ENCODE measurements at regions not wholly inside any gene's neighbourhood (a gene's known extent, or its start where the extent isn't known, plus 50 kb on each side); places are given as distances from the start of the nearest gene placed in this dataset.

DNA sequence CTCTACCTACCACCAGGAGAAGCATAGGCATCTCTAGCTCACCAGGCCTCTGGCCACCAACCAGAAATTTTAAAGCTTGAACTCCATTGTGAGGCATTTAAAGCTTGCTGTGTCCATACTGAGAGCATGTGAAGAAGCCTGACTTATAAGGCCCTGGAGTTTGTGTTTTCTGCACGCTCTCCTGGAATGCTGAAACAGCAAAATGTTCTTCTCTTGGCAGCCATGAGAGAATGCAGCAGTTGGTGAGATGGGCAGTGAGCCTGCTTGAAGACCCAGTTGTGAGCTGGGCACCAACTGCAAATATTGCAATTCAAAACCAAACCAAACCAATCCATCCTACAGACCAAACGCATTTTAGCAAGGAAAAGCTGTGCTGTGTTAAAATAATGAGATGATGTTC, 170.0 kb upstream of the IVNS1ABP start:
- H3K27ac ChIP-seq (replicated peaks) = no peak overlapping the region
- no peak for DNase-seq (ENCODE audit: low read depth in 1 of 2, low spot score in 1 of 2)
- H3K27me3 ChIP-seq (ENCODE audit: insufficient read depth, poor library complexity, severe bottlenecking) = no peaks in the 10 kb centered on the region
- no peak overlapping the region for H3K4me3 ChIP-seq (replicated peaks; ENCODE audit: insufficient read depth, low read length)
- TF ChIP-seq POLR2AphosphoS5 (IDR thresholded peaks at IDR 0.05; ENCODE audit: low read depth) (no peak), SPI1 (IDR thresholded peaks at IDR 0.05; ENCODE audit: borderline replicate concordance, low read depth) (no peak), GABPA (IDR thresholded peaks at IDR 0.05; ENCODE audit: low read depth) (no peak)
- TF ChIP-seq, protein P1, sequence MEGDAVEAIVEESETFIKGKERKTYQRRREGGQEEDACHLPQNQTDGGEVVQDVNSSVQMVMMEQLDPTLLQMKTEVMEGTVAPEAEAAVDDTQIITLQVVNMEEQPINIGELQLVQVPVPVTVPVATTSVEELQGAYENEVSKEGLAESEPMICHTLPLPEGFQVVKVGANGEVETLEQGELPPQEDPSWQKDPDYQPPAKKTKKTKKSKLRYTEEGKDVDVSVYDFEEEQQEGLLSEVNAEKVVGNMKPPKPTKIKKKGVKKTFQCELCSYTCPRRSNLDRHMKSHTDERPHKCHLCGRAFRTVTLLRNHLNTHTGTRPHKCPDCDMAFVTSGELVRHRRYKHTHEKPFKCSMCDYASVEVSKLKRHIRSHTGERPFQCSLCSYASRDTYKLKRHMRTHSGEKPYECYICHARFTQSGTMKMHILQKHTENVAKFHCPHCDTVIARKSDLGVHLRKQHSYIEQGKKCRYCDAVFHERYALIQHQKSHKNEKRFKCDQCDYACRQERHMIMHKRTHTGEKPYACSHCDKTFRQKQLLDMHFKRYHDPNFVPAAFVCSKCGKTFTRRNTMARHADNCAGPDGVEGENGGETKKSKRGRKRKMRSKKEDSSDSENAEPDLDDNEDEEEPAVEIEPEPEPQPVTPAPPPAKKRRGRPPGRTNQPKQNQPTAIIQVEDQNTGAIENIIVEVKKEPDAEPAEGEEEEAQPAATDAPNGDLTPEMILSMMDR (IDR thresholded peaks at IDR 0.05; ENCODE audit: insufficient read depth, low read length) = no peak
- TF ChIP-seq, protein P2, sequence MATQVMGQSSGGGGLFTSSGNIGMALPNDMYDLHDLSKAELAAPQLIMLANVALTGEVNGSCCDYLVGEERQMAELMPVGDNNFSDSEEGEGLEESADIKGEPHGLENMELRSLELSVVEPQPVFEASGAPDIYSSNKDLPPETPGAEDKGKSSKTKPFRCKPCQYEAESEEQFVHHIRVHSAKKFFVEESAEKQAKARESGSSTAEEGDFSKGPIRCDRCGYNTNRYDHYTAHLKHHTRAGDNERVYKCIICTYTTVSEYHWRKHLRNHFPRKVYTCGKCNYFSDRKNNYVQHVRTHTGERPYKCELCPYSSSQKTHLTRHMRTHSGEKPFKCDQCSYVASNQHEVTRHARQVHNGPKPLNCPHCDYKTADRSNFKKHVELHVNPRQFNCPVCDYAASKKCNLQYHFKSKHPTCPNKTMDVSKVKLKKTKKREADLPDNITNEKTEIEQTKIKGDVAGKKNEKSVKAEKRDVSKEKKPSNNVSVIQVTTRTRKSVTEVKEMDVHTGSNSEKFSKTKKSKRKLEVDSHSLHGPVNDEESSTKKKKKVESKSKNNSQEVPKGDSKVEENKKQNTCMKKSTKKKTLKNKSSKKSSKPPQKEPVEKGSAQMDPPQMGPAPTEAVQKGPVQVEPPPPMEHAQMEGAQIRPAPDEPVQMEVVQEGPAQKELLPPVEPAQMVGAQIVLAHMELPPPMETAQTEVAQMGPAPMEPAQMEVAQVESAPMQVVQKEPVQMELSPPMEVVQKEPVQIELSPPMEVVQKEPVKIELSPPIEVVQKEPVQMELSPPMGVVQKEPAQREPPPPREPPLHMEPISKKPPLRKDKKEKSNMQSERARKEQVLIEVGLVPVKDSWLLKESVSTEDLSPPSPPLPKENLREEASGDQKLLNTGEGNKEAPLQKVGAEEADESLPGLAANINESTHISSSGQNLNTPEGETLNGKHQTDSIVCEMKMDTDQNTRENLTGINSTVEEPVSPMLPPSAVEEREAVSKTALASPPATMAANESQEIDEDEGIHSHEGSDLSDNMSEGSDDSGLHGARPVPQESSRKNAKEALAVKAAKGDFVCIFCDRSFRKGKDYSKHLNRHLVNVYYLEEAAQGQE (IDR thresholded peaks at IDR 0.05; ENCODE audit: insufficient replicate concordance, low read depth) = no peak

DNA sequence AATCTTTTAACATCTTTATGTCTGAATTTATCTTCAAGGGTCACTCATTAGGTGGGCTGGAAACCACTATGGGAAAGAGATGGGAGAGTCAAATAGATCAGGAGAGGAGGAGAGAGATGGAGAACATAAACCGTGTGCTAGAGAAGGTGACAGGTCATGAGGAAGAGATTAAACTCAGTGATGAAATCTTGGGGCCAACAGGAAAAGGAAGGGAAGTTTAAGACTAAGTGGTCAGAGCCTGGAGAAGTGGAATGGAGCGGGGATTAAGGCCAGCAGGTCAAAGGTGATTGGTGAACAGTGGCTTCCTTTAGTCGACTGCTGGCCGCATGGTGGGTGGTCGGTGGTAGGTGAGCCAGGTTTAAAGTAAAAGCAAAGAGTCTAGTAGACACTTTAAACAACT, 169.3 kb upstream of the IVNS1ABP start:
- Histone ChIP-seq H3K27ac (replicated peaks) (no peak overlapping the region), H3K4me3 (replicated peaks; ENCODE audit: insufficient read depth, low read length) (no peak overlapping the region), H3K27me3 (ENCODE audit: insufficient read depth, poor library complexity, severe bottlenecking) (no peaks in the 10 kb centered on the region)
- DNase-seq (ENCODE audit: low read depth in 1 of 2, low spot score in 1 of 2) = peak in 1 of 2 experiments; percentile 13
- TF ChIP-seq, protein P2 (IDR thresholded peaks at IDR 0.05; ENCODE audit: insufficient replicate concordance, low read depth) = no peak
- no peak for TF ChIP-seq GABPA (IDR thresholded peaks at IDR 0.05; ENCODE audit: low read depth)
- no peak for TF ChIP-seq POLR2AphosphoS5 (IDR thresholded peaks at IDR 0.05; ENCODE audit: low read depth)
- TF ChIP-seq, protein P1 (IDR thresholded peaks at IDR 0.05; ENCODE audit: insufficient read depth, low read length) = no peak
- TF ChIP-seq SPI1 (IDR thresholded peaks at IDR 0.05; ENCODE audit: borderline replicate concordance, low read depth) = no peak

DNA sequence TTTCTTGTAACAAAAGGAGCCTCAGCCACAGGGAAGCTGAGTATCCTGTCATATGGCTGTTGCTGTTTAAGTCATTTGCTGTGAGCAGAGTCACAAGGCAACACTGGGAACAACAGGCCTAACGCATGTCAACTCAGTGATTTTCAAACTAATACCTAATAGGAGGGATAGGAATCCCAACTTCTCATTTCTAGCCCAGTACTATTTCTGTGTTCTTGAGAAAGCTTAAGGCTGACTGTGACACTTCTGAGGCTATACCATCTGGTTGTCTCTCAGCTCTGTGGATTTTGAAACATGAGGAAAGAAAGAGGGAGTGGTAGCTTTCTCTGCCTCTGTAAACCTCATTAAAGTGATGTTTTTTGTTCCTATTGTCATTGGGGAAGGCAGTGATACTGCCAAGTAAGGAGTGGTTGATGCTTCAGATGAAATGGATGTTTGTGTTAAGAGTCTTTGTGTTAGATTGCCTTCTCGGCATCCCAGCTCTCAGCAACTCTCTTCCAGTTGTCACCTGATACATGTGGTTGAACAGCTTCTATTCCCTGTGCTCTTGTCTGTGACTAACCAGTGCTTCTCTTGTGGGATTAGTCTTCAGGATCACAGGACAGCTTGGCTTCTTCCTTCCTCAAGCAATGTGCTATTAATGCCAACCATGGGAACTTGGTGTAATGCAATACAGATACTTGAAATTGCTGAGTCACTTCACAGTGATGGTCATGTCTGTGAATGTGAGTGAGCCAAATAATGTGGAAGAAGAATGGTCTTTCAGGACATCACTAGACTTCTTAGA, 166.8 kb upstream of the IVNS1ABP start:
- H3K27me3 ChIP-seq (ENCODE audit: insufficient read depth, poor library complexity, severe bottlenecking) = no peaks in the 10 kb centered on the region
- H3K4me3 ChIP-seq (replicated peaks; ENCODE audit: insufficient read depth, low read length) = no peak overlapping the region
- TF ChIP-seq POLR2AphosphoS5 (IDR thresholded peaks at IDR 0.05; ENCODE audit: low read depth) = no peak
- no peak for TF ChIP-seq GABPA (IDR thresholded peaks at IDR 0.05; ENCODE audit: low read depth)
- TF ChIP-seq, protein P1 (IDR thresholded peaks at IDR 0.05; ENCODE audit: insufficient read depth, low read length) = no peak
- no peak for TF ChIP-seq SPI1 (IDR thresholded peaks at IDR 0.05; ENCODE audit: borderline replicate concordance, low read depth)
- TF ChIP-seq, protein P2 (IDR thresholded peaks at IDR 0.05; ENCODE audit: insufficient replicate concordance, low read depth) = no peak
- H3K27ac ChIP-seq (replicated peaks) = no peak overlapping the region
- DNase-seq (ENCODE audit: low read depth in 1 of 2, low spot score in 1 of 2) = peak; percentile 44 to 51

All from HL-60 (cell line).